NCI-H1092 treated with DMSO at 0.1 percent for 48 hours (cell line): ENCODE measurements at regions not wholly inside any gene's neighbourhood (a gene's known extent, or its start where the extent isn't known, plus 50 kb on each side); places are given as distances from the start of the nearest gene placed in this dataset.
"Not testable (repeated sequence)": the region's sequence is repeated elsewhere in the genome, so short reads cannot be mapped to it uniquely, and the experiment has no call there.

Source experiments
- DNase-seq: peaks from one replicate; lab custom pipeline; 2025; lab: John Stamatoyannopoulos, UW

DNA sequence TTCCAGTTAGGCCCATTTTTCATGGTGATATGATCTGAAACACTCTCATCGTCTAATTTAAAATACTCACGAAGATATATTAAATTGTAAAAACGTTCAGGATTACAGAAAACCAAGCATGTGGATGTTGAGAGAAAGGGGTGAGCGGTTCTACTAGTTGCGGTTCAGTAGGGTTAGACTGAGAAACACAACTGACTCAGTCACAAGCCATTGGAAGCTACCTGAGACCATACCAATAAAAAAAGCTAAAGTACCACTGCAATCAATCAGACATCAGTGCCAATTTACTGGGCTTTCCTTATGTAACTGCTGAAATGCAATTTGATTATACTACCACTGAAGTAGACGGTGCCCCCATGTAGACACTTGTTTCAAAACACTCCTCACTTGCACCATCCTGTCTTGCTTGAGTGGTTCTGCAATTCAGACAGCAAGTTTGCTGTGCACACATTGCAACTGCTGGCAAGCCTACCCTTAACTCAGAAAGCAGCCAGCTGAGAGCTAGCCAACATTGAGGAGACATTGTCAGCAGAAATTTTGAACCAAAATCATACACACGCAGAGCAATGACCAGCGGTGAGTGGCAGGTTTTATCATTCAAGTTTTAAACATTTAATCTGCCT, 368.7 kb upstream of the ARHGEF26 start:
- DNase-seq: peak; percentile 86

DNA sequence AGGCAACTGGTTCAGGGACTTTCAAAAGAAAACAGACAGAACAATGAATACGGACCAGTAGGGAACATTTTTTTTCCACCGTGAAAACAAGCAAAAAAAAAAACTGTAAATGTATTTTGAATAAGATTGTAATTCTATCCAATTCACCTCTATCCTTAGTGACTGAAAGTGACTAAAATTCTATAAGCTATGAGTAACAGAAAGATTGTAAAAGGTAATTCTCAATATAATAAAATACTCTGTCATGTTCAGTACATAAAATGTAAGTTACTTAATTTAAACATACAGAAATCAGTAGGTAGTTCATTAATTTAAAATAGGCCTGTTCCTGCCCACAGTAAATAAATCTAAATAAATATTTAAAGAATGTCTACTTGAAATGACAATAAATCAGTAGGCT, 368.2 kb upstream of the ARHGEF26 start:
- peak; percentile 64 for DNase-seq

DNA sequence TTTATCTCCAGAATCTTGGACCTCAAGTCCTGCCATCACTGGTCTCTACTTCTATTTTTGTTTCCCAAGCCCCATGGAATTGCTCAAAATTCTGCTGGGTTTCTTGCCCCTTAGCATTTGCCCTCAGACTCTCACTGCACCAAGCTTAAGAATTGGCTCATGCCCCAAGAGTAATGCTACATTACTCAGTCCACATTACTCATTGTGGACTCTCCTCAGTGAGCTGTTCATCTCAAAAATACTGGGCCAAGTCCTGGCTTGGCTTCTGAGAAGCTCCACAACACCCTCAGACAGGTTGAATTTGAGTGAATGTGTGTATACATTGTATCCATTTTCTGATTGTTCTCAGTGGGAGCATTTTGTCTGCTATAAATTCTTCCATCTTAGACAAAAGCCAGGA, 364.4 kb upstream of the ARHGEF26 start:
- DNase-seq: no peak

DNA sequence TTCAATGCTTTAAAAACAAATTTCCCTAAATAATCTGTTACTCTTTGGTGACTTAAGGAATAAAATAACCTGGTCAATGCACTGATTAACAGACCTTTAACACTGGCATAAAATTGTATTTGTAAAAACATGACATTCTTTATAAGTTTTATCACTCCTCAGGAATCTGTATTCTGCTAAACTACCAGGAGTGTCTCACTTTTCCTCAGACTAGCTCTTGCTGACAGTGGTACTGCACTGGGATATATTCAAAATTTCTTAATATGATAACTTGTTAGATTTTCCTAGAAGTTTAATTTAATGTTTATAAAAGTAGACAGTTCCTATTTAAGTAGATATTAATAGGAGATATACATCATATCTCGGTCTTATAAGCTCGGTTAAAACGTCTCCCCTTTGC, 363.4 kb upstream of the ARHGEF26 start:
- DNase-seq: no peak

- DNase-seq: no peak
Measured at GRCh38 chr3:153760948-153761347, 360.2 kb upstream of the ARHGEF26 start.

DNA sequence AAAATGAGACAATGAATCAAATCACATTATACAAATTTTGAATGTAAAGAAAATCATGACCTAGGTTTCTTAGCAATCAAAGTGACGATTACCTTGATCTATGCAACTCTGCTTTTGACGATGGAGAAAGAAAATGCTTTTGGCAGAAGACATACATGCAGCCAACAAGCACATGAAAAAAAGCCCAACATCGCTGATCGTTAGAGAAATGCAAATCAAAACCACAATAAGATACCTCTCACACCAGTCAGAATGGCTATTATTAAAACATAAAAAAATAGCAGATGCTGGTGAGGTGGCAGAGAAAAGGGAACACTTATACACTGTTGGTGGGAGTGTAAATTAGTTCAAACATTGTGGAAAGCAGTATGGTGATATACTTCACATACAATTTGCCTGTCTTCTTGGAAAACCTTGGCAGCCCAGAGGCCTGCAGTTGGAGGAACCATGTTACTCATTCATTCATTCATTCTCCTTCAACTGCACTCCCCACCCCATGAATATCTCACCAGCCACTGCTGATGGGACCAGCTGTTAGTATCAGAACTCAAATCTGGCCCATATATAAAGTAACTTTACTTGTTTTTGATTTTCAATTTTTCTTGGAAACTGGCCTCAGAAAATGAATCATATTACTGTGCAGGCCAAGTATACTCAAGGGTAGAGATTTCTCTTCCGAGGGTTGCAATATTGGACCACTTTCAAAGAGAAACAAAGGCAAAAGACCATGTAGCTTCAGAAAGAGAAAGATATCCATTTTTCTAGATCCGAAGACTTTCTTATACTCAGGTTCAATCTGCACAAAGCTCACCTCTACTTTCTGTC, 358.6 kb upstream of the ARHGEF26 start:
- no peak for DNase-seq

GRCh38 chr3:153767601-153768560, 353.3 kb upstream of the ARHGEF26 start:
- DNase-seq: no peak

DNA sequence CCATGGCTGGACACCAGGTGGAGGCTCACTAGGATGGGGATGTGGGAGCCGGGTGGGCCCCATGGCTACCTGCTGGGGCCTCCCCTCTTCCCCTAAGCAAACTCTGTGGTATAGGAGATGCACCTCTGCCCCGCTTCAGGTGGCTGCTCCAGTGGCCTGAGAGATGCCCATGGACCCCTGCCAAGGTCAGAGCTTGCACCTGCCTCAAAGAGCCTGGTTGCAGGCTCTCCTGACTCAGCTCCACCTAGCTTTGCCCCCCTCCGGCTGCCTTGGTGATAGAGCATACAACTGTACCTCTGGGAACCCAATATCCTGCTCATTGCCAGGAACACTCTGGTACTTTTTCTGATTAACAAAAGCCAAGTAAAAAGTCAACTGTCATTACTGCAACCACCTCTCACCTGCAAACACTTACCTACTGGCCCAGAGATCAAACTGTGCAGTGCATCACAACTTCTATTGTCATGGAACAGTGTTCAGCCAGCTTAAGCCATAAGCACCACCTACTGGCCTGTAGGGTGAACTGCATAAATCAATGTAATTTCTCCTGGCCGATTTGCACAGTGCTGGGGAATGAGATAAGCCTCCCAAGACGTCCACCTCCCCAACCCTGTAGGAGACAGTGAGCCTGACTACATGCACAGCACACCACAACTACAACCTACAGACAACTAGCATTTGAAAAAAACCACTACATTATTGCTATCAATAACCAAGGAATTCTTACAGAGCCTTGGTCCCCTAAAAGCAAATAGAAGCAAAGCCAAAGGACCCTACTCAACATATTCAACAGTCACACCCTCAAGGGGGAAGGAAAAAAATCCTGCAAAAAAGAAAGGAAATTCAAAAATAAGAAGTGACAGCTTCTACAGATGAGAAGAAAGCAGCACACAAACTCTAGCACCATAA, 352.4 kb upstream of the ARHGEF26 start:
- DNase-seq: peak; percentile 49

DNA sequence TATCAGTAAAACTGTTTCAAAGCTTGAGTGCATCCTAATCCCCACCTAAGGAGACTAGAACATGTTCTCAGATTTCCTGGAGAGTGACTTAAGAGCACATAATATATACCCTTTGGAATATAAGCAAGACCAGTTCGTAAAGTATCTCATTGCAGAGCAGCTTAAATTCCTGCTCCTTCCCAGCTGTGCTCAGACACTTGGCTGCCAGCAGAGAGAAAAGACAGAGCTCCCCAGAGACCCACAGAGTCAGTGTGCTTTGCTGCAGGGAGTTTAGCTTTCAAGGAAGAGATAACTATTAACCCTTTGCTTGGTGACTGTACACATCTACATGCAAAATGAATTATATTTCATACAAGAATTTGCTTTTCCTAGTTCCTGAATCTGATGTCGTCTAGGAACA, 338.1 kb upstream of the ARHGEF26 start:
- no peak for DNase-seq

- DNase-seq: no peak
Measured at GRCh38 chr3:153783741-153784480, 337.3 kb upstream of the ARHGEF26 start.

DNA sequence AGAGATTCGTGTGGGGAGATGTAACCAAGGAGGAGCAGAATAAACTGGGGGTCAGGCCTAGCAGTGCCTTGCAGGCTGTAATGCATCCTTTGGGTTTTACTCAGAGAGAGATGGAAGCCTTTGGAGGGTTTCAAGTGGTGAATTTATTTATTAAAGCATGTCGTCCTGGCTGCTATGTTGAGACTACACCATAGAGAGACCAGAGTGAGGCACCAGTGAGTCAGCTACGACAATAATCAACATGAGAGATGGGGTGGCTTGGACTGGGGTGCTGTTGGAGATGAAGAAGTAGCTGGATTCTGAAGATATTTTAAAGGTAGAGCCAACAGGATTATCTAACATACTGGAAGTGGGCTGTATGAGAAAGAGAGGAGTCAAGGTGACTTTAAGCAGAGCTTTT, 335.3 kb upstream of the ARHGEF26 start:
- DNase-seq: no peak

DNA sequence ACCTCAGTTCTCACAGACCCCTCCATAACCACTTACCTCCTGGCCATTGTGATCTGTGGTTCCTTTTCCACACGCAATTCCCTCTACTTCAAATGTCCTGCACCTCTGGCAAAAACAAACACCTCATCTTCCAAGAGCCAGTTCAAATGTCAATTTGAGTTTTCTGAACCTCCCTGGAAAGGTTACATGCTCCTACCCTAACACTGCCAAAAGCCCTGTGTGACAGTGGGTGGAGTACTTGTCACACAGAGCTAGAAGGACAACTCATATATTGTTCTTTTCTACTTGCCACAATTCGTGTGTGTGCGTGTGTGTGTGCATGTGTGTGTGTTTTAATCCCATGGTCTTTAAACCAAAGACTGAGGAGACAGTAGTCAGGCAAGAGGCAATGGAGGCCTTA, 331.8 kb upstream of the ARHGEF26 start:
- DNase-seq: no peak

- DNase-seq: not testable (repeated sequence)
Measured at GRCh38 chr3:153797056-153797455, 324.1 kb upstream of the ARHGEF26 start.

DNA sequence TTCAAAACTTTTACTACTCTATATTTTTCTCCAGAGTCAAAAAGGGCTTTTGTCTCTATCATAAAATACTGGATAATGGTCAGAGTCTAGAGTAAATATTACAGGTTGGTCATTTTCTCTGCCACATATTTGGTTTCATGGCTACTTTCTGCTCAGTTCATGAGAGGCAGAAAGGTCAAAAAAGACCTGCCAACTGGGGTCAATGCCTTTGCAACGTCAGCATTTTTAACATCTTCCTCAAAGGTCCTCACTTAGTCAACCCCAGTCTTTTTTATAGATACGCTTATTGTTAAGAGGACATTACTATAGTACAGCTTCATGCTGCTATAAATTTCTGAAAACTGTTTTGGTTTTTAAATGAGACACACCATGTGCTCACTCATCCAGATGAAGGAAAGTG, 312.1 kb upstream of the ARHGEF26 start:
- DNase-seq: no peak

GRCh38 chr3:153818338-153818737, 302.9 kb upstream of the ARHGEF26 start:
- no peak for DNase-seq

DNA sequence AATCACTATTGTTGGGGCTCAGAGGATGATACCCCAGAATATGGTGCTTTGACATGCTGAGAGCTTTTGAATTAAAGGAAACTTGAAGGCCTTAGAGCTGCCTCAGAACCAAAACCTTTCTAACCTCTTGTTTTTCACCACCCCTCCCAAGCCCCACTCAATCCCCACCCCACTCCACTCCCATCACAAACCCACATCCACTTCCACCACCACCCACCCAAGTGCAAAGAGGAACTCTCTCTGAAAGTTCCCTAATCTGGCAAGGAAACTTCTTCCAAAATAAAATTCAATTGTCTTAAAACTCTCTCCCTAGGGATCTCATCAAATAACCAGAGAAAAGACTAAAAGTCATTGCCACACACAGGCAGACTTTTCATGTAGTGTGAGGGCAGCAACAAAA, 301.2 kb upstream of the ARHGEF26 start:
- no peak for DNase-seq

DNA sequence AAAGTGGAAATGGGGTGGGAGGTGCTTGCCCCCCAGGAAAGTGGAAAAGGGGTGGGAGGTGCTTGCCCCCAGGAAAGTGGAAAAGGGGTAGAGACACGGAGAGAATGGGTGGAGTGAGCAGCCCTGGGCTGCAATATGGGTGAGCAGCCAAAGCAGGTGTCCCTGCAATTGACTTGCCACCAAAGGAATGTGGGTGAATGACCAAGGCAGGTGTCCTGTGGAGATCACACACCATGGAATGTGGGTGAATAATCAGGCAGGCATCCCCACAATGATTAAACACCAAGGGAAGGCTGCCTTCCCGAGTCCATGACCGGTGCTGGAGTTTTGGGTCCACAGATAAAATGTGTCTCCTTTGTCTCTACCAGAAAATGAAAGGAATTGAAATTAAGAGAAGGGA, 292.8 kb upstream of the ARHGEF26 start:
- DNase-seq: not testable (repeated sequence)

- no peak for DNase-seq
Measured at GRCh38 chr3:153829606-153830170, 291.5 kb upstream of the ARHGEF26 start.

GRCh38 chr3:153830552-153830951, 290.6 kb upstream of the ARHGEF26 start:
- DNase-seq: peak; percentile 14

DNA sequence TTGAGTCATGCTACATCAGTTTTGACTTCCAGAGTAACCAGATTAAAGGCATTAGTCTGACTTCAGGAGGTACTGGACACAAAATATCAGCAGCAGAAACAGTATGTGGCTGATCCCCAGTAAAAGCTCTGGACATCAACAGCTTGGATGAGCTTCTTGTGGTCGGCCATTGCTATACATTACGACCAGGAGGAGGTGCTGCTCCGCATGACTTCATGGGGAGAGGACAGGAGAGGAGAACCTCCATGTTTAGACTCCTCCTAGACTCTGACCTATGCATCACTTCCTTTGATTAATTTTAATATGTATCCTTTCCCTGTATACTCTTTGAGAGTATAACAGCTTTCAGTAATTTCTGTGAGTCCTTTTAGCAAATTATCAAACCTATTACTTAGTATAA, 285.6 kb upstream of the ARHGEF26 start:
- no peak for DNase-seq
